HL-60 (cell line): ENCODE measurements at regions not wholly inside any gene's neighbourhood (a gene's known extent, or its start where the extent isn't known, plus 50 kb on each side); places are given as distances from the start of the nearest gene placed in this dataset.

Source experiments
- DNase-seq, 2 experiments: peaks; one replicate each; pipeline ENCODE4 v3.0.0-alpha.2; 2010 to 2020; ENCODE audit warnings: low read depth in 1 of 2, low spot score in 1 of 2
- H3K27ac ChIP-seq: fragments of 250-450 bp; sonication (Bioruptor Pico); replicated peaks from 2 replicates; pipeline ENCODE4 v1.5.1; 2020; ENCODE audit warnings: mild to moderate bottlenecking, moderate library complexity
- H3K27me3 ChIP-seq: fragments of 250-450 bp; sonication (Bioruptor Pico); 2 replicates; pipeline ENCODE4 v1.5.1; 2021; ENCODE audit warnings: mild to moderate bottlenecking, moderate library complexity; ENCODE audit not compliant: insufficient read depth, poor library complexity, severe bottlenecking
- H3K4me3 ChIP-seq: replicated peaks from 2 replicates; pipeline ENCODE4 v1.5.1; 2011; ENCODE audit warnings: mild to moderate bottlenecking, control low read depth, low read length; ENCODE audit not compliant: insufficient read depth
- GABPA ChIP-seq: IDR thresholded peaks from 2 replicates; pipeline ENCODE4 v1.6.1; 2012; ENCODE audit warnings: low read depth
- POLR2AphosphoS5 ChIP-seq: IDR thresholded peaks from 2 replicates; pipeline ENCODE4 v1.6.1; 2012; ENCODE audit warnings: low read depth
- SPI1 ChIP-seq: IDR thresholded peaks from 2 replicates; pipeline ENCODE4 v1.6.1; 2012; ENCODE audit warnings: low read depth, mild to moderate bottlenecking, borderline replicate concordance
- TF ChIP-seq, protein P1 (sequence below): IDR thresholded peaks from one replicate; pipeline ENCODE4 v1.5.1; 2011; ENCODE audit warnings: low read length, control low read depth, inconsistent platforms; ENCODE audit not compliant: insufficient read depth
- TF ChIP-seq, protein P2 (sequence below): IDR thresholded peaks from 2 replicates; pipeline ENCODE4 v1.6.1; 2012; ENCODE audit warnings: low read depth; ENCODE audit not compliant: insufficient replicate concordance

DNA sequence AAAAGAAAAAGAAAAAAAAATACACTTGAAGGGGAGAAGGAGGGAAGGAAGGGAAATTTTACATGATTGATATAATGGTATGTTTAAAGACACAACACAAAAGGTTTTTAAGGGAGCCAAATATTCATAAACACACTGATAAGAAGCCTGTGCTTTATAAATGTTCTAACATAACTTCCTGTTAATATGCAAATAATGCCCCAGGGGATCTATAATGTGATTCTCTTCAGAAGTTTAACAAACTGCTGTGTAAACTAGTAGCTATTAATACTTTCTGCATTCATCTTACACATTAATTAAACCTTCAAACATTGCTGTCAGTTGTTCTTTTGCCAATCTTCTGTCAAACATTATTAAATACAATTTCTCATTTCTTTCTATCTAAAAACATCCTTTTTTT, 231.6 kb downstream of the TJP1 start:
- Histone ChIP-seq H3K27me3 (no peaks in the 10 kb centered on the region), H3K27ac (no peak overlapping the region), H3K4me3 (no peak overlapping the region)
- no peak for DNase-seq
- TF ChIP-seq POLR2AphosphoS5: no peak
- no peak for TF ChIP-seq SPI1
- TF ChIP-seq, protein P1, sequence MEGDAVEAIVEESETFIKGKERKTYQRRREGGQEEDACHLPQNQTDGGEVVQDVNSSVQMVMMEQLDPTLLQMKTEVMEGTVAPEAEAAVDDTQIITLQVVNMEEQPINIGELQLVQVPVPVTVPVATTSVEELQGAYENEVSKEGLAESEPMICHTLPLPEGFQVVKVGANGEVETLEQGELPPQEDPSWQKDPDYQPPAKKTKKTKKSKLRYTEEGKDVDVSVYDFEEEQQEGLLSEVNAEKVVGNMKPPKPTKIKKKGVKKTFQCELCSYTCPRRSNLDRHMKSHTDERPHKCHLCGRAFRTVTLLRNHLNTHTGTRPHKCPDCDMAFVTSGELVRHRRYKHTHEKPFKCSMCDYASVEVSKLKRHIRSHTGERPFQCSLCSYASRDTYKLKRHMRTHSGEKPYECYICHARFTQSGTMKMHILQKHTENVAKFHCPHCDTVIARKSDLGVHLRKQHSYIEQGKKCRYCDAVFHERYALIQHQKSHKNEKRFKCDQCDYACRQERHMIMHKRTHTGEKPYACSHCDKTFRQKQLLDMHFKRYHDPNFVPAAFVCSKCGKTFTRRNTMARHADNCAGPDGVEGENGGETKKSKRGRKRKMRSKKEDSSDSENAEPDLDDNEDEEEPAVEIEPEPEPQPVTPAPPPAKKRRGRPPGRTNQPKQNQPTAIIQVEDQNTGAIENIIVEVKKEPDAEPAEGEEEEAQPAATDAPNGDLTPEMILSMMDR: no peak
- no peak for TF ChIP-seq GABPA
- TF ChIP-seq, protein P2, sequence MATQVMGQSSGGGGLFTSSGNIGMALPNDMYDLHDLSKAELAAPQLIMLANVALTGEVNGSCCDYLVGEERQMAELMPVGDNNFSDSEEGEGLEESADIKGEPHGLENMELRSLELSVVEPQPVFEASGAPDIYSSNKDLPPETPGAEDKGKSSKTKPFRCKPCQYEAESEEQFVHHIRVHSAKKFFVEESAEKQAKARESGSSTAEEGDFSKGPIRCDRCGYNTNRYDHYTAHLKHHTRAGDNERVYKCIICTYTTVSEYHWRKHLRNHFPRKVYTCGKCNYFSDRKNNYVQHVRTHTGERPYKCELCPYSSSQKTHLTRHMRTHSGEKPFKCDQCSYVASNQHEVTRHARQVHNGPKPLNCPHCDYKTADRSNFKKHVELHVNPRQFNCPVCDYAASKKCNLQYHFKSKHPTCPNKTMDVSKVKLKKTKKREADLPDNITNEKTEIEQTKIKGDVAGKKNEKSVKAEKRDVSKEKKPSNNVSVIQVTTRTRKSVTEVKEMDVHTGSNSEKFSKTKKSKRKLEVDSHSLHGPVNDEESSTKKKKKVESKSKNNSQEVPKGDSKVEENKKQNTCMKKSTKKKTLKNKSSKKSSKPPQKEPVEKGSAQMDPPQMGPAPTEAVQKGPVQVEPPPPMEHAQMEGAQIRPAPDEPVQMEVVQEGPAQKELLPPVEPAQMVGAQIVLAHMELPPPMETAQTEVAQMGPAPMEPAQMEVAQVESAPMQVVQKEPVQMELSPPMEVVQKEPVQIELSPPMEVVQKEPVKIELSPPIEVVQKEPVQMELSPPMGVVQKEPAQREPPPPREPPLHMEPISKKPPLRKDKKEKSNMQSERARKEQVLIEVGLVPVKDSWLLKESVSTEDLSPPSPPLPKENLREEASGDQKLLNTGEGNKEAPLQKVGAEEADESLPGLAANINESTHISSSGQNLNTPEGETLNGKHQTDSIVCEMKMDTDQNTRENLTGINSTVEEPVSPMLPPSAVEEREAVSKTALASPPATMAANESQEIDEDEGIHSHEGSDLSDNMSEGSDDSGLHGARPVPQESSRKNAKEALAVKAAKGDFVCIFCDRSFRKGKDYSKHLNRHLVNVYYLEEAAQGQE: no peak

DNA sequence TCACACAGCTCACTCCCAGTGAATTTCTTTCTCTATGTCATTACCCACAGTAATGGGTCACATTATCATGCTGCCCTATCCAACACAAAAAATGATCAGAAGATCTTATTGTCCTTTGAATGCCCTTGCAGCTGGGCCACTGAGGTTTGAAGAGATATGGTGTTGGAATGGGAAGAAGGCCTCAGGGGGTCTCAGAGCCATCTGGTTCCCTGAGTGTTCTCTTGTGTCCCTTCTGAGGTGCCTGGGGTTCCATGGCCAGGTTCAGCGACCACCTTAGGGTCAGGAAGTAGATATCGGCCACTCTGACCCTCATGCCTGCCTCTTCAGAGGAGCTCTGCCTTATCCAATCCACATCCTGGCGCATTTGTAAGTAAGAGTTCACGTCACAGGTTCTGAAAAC, 232.3 kb downstream of the TJP1 start:
- no peak overlapping the region for H3K4me3 ChIP-seq
- TF ChIP-seq, protein P1: no peak
- TF ChIP-seq GABPA (no peak), SPI1 (no peak), POLR2AphosphoS5 (no peak)
- TF ChIP-seq, protein P2: no peak
- no peak overlapping the region for H3K27ac ChIP-seq
- no peak for DNase-seq
- no peaks in the 10 kb centered on the region for H3K27me3 ChIP-seq

DNA sequence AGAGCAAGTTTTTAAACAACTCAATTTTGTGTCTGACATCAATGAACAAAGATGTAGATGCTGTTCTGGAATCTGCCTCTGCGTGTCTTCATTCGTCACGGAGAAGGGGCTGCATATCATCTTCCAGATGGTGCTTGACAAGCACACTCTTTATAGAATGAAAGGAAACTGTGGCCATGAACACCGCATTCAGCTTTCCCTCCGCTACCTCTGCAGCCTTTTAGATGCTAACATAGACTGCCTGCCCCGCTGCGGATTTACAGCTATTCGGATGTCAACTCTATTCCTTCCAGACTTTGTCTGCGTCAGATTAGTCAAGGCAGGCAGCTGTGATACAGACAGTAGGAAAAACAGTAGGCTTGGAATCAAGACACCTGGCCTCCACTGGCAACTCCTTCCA, 232.9 kb downstream of the TJP1 start:
- no peaks in the 10 kb centered on the region for H3K27me3 ChIP-seq
- TF ChIP-seq, protein P2: no peak
- no peak for TF ChIP-seq SPI1
- TF ChIP-seq GABPA: no peak
- TF ChIP-seq, protein P1: no peak
- TF ChIP-seq POLR2AphosphoS5: no peak
- DNase-seq: no peak
- no peak overlapping the region for H3K27ac ChIP-seq
- H3K4me3 ChIP-seq: no peak overlapping the region
